Left renal pelvis (tissue), 4 donors: ENCODE measurements at regions not wholly inside any gene's neighbourhood (a gene's known extent, or its start where the extent isn't known, plus 50 kb on each side); places are given as distances from the start of the nearest gene placed in this dataset.
"Not testable (repeated sequence)": the region's sequence is repeated elsewhere in the genome, so short reads cannot be mapped to it uniquely, and the experiment has no call there.

Experiments used
- DNase-seq, 4 donors: peaks; one replicate each; pipeline ENCODE4 v3.0.0-alpha.2; 2013; ENCODE audit warnings: low read depth in 4 of 4, low spot score in 3 of 4

DNA sequence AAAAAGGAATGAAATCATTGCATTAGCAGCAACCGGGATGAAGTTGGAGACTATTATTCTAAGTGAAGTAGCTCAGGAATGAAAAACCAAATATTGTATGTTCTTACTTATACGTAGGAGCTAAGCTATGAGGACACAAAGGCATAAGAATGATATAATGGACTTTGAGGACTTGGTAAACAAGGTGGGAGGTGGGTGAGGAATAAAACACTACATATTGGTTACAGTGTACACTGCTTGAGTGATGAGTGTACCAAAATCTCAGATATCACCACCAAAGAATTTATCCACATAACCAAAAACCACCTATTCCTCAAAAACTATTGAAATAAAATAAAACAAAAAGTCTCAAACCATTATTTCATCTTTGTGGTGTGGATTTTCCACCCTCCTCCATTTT, 593.5 kb downstream of the TENT5A start:
- no peak for DNase-seq

GRCh38 chr6:81148751-81149150, 603.7 kb downstream of the TENT5A start:
- no peak for DNase-seq

- DNase-seq, result no peak
Measured at GRCh38 chr6:81145506-81145905, 607.0 kb downstream of the TENT5A start.

GRCh38 chr6:81144346-81144745, 608.1 kb downstream of the TENT5A start:
- no peak for DNase-seq

DNA sequence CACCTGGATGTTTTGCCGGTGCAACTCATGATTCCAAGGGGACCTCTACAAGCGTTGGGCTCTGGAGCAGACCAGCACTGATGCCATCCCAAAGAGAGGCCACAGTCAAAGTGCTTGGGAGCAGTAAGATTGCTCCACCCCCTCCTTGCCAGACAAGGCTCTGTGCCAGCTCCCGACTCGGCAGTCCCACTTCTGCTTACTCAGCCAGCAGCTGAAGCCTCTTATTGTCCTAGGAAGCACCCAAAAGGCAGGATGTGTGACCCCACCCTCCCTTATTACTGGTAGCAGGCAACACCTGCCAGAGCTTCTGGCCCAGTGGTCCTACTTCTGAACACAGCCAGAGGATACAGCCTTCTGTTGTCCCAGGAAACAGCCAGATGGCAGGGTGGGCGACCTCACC, 614.2 kb downstream of the TENT5A start:
- DNase-seq, result no peak

DNA sequence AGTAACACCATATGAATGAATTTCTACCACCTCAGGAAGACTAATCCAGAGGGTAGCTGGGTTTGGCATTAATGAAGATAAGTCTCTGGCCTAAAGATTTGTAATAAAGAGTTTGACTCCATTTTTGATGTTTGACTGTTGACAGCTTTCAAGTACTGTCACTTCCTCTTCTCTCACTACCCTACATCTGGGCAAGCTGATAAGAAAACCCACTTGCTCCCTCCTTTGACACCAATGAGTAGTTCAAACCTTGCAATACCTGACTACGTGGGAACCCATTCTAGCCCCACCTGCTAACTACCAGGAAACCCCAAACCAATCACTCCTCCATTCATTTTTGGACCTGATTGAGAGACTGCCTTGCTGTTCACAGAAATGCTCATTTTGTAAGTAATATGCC, 621.5 kb downstream of the TENT5A start:
- no peak for DNase-seq

DNA sequence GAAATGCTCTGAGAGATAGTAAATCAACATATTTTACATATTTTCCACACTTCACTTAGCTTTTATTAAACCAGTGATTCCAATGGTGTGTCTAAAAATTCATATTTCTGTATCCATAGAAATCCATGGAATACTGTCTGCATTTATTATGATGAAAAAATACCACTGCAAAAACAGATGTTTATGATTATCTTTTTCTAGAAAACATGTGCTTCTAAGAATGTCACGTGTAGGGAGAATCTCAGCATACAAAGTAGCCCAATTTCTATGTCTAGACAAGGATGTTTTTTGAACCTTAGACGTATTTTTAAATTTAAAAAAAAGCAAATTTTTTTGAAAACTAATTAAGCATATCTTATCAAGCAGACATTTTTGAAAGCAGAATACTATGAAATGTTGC, 622.4 kb downstream of the TENT5A start:
- no peak for DNase-seq

GRCh38 chr6:81128671-81129070, 623.8 kb downstream of the TENT5A start:
- no peak for DNase-seq

DNA sequence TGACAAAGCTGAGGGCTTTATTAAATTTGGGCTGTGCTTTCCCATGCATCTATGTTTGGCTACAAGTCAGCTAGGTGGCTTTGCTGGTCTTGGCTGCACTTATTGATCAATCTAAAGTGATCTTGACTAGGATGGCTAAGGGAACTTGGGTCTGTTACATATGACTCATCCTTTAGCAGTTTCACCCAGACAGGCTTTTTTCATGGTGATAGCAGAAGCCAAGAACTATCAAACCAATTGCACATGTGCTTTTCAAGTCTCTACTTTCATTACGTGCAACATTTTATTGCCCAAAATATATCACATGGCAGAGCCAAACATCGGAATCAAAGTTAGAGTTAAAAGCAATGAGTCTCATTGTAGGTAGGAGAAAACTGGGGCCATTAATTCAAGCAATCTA, 626.3 kb downstream of the TENT5A start:
- no peak for DNase-seq

- no peak for DNase-seq
Measured at GRCh38 chr6:81120280-81120679, 632.2 kb downstream of the TENT5A start.

GRCh38 chr6:81105998-81106397, 646.5 kb downstream of the TENT5A start:
- no peak for DNase-seq

- no peak for DNase-seq
Measured at GRCh38 chr6:81098109-81098814, 654.2 kb downstream of the TENT5A start.

DNA sequence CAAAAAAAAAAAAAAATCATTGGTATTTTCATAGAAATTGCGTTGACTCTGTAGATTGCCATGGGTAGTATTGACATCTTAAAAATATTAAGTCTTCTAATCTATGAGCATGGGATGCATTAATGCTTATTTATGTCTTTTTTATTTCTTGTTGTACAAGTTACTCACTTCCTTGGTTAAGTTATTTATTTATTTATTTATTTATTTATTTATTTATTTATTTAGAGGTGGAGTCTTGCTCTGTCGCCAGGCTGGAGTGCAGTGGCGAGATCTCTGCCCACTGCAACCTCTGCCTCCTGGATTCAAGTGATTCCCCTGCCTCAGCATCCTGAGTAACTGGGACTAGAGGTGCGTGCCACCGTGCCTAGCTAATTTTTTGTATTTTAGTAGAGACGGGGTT, 656.0 kb downstream of the TENT5A start:
- DNase-seq, result not testable (repeated sequence)

DNA sequence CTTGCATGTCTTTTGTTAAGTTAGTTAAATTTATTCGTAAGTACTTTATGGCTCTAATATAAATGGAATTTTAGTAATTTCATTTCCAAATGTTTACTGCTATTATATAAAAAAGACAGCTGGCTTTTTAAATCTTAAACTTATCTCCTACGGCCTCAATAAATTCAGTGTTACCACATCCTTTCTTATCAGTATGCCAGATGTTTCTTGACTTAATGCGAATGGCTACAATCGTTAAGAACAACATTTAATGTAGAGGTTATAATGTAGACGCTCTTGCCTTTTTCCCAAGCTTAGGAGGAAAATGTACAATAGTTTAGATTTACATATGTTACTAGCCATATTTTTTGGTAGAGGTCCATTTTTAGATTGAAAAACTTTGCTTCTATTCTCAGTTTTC, 659.4 kb downstream of the TENT5A start:
- DNase-seq, result no peak

DNA sequence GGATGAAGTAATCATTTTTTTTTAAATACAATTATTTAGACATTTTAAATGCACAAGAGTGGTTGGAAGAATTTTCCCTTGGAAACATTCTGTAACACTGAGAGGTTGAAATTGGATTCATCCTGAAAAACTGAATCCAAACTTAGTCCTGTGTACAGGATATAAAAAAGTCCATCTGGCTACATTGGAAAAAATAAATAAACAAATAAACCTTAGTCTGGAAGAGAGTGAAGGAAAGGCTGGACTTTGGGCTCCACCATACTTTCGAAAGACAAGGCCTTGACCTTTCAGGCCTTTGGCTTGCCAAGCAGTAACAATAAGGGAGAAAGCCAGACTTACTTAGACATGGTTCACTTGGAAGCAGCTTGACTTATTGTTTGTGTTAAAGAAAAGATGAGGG, 664.3 kb downstream of the TENT5A start:
- no peak for DNase-seq

- no peak for DNase-seq
Measured at GRCh38 chr6:81086991-81087390, 665.5 kb downstream of the TENT5A start.

- DNase-seq, result no peak
Measured at GRCh38 chr6:81085431-81085790, 667.1 kb downstream of the TENT5A start.

GRCh38 chr6:81084776-81085430, 667.6 kb downstream of the TENT5A start:
- DNase-seq, result no peak

GRCh38 chr6:81075974-81076373, 676.5 kb downstream of the TENT5A start:
- DNase-seq, result no peak

GRCh38 chr6:81073318-81073717, 679.2 kb downstream of the TENT5A start:
- no peak for DNase-seq

GRCh38 chr6:81071121-81071520, 681.4 kb downstream of the TENT5A start:
- no peak for DNase-seq

DNA sequence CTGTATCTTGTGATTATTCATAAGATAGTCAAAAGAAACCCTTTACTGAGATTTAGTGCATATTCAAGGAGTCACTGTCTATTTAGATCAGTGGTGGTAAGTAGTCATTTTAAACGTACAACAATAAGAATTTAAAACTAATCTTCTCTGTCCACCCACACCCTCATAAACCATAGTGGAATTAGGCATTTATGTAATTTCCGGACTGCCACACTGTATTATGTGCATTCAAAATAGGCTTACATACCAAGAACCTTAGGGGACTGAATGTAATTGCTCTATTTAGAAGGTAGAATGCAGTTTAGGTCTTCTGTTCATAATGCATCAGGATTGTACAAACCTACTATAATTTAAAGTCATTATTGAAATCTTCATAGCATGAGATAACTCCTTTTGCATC, 685.4 kb downstream of the TENT5A start:
- DNase-seq, result no peak

GRCh38 chr6:81063891-81064290, 688.6 kb downstream of the TENT5A start:
- DNase-seq, result no peak
